GM06990 (cell line): ENCODE measurements at regions not wholly inside any gene's neighbourhood (a gene's known extent, or its start where the extent isn't known, plus 50 kb on each side); places are given as distances from the start of the nearest gene placed in this dataset.

Source experiments
- DNase-seq: peaks from one replicate; pipeline ENCODE4 v3.0.0-alpha.2; 2011; ENCODE audit not compliant: insufficient read length; ENCODE audit errors: extremely low read depth
- H3K27me3 ChIP-seq: replicated peaks from 2 replicates; pipeline ENCODE4 v1.6.0; 2011; ENCODE audit warnings: low read length; ENCODE audit not compliant: control insufficient read depth, insufficient read depth
- H3K36me3 ChIP-seq: 2 replicates; pipeline ENCODE4 v1.5.1; 2011; ENCODE audit warnings: low read length; ENCODE audit not compliant: control insufficient read depth, insufficient read depth
- H3K4me3 ChIP-seq: replicated peaks from 2 replicates; pipeline ENCODE4 v1.5.1; 2011; ENCODE audit warnings: low read depth, mild to moderate bottlenecking, control low read depth, low read length
- CTCF ChIP-seq: IDR thresholded peaks from 2 replicates; pipeline ENCODE4 v1.5.1; 2011; ENCODE audit warnings: low read length, control low read depth, mild to moderate bottlenecking, inconsistent platforms; ENCODE audit not compliant: insufficient read depth, poor library complexity, severe bottlenecking

- peaks cover 1% of the 10 kb centered on the region; the same call in 1 of the 2 replicates for H3K27me3 ChIP-seq
- no peak for DNase-seq
- TF ChIP-seq CTCF, result no peak
- no peaks in the 10 kb centered on the region for H3K36me3 ChIP-seq
- H3K4me3 ChIP-seq, result no peak overlapping the region
Measured at GRCh38 chr10:78571891-78572290, 496.9 kb upstream of the ZMIZ1 start.

GRCh38 chr10:78572565-78572964 is 496.2 kb upstream of the ZMIZ1 start:
- Histone ChIP-seq H3K4me3 (no peak overlapping the region), H3K27me3 (peaks cover 1% of the 10 kb centered on the region; the same call in 1 of the 2 replicates), H3K36me3 (no peaks in the 10 kb centered on the region)
- no peak for TF ChIP-seq CTCF
- no peak for DNase-seq

GRCh38 chr10:78574547-78574946 is 494.2 kb upstream of the ZMIZ1 start:
- Histone ChIP-seq H3K4me3 (no peak overlapping the region), H3K36me3 (no peaks in the 10 kb centered on the region), H3K27me3 (peaks cover 1% of the 10 kb centered on the region; the same call in 1 of the 2 replicates)
- no peak for TF ChIP-seq CTCF
- no peak for DNase-seq

- no peak for DNase-seq
- Histone ChIP-seq H3K36me3 (no peaks in the 10 kb centered on the region), H3K4me3 (no peak overlapping the region), H3K27me3 (peaks cover 1% of the 10 kb centered on the region; the same call in 1 of the 2 replicates)
- no peak for TF ChIP-seq CTCF
Measured at GRCh38 chr10:78575400-78575799, 493.4 kb upstream of the ZMIZ1 start.

- no peak for TF ChIP-seq CTCF
- Histone ChIP-seq H3K4me3 (no peak overlapping the region), H3K27me3 (peaks cover 1% of the 10 kb centered on the region; the same call in 1 of the 2 replicates), H3K36me3 (no peaks in the 10 kb centered on the region)
- no peak for DNase-seq
Measured at GRCh38 chr10:78576276-78576675, 492.5 kb upstream of the ZMIZ1 start.

- no peak overlapping the region for H3K4me3 ChIP-seq
- H3K27me3 ChIP-seq, result peaks cover 4% of the 10 kb centered on the region
- DNase-seq, result no peak
- H3K36me3 ChIP-seq, result no peaks in the 10 kb centered on the region
- TF ChIP-seq CTCF, result no peak
Measured at GRCh38 chr10:78577712-78578111, 491.1 kb upstream of the ZMIZ1 start.
